ENCODE measurements at regions not wholly inside any gene's neighbourhood (a gene's known extent, or its start where the extent isn't known, plus 50 kb on each side); places are given as distances from the start of the nearest gene placed in this dataset.

- Mint-ChIP-seq H3K27ac (no peak overlapping the region), H3K4me3 (no peak overlapping the region), H3K27me3 (no peaks in the 10 kb centered on the region), H3K4me1 (no peaks in the 10 kb centered on the region), H3K36me3 (ENCODE audit: low read depth) (no peaks in the 10 kb centered on the region), H3K9me3 (no peaks in the 10 kb centered on the region)
- CTCF ChIA-PET = no interaction called here
- no peak for DNase-seq
- POLR2A ChIA-PET = no interaction called here
Measured at GRCh38 chrX:98516120-98516519, 1632.4 kb downstream of the RPA4 start.

DNA sequence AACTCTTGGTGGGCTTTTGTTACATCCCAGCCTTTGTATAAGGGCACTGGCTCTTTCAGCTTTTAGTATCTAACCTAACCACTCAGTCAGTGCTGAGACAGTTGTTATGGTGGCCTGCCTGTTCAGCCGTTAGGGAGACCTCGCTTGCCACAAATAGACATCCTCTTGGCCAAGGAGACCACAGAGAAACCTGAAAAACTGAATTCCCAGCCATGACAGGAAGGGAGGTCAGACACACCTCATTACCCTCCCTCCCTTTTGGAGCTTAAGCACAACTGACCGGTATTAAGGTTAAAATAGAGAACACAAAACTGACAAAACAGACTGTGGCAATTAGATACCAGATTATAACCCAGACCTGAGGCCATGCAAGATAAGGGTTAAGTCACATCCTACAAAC is 1639.3 kb downstream of the RPA4 start:
- no peaks in the 10 kb centered on the region for H3K4me1 Mint-ChIP-seq
- no peak for DNase-seq
- H3K27me3 Mint-ChIP-seq = no peaks in the 10 kb centered on the region
- ChIA-PET POLR2A (no interaction called here), CTCF (no interaction called here)
- no peaks in the 10 kb centered on the region for H3K36me3 Mint-ChIP-seq (ENCODE audit: low read depth)
- no peaks in the 10 kb centered on the region for H3K9me3 Mint-ChIP-seq
- H3K27ac Mint-ChIP-seq = no peak overlapping the region
- no peak overlapping the region for H3K4me3 Mint-ChIP-seq

DNA sequence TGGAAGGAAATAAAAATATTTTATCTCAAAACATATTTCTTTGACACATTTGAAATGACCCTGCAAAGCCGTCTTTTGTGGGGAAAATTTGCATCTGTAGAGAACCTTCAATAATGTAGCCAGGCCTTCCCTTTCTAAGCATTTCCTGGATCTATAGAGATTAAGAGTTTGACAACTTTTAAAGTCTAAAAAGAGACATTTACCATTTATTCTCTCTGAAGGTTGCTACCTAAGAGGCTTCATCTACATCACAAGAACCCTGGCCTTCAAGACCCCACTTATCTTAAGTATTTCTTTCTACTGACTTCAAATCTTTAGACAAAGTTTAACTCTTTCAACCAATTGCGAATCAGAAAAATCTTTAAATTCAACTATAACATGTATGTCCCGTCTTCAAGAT is 1639.8 kb downstream of the RPA4 start:
- POLR2A ChIA-PET = no interaction called here

DNA sequence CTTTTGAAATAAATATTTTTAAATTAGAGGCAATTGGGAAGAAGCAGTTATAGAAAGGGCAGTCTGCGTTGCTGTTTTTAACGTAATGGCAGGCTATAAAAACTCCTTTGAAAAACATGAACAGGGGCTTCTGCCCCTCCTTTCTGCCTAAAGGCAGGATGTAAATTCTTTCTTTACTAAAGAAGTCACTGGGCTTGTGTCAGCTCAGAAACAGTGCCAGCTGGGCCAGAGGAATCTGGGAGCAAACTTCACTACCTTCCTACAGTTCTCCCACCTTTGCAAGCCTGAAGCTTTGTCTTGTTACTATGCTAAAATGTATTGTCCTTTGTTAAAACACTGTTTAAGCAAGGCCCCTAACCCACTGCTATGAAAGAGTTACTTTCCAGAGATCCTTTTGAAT is 1664.8 kb downstream of the RPA4 start:
- no peaks in the 10 kb centered on the region for H3K36me3 Mint-ChIP-seq (ENCODE audit: low read depth)
- no peaks in the 10 kb centered on the region for H3K4me1 Mint-ChIP-seq
- no peak overlapping the region for H3K27ac Mint-ChIP-seq
- H3K4me3 Mint-ChIP-seq = no peak overlapping the region
- ChIA-PET CTCF (no interaction called here), POLR2A (no interaction called here)
- no peaks in the 10 kb centered on the region for H3K27me3 Mint-ChIP-seq
- no peaks in the 10 kb centered on the region for H3K9me3 Mint-ChIP-seq
- no peak for DNase-seq

More for the DNA sequence above, 1639.8 kb downstream of the RPA4 start:
- Mint-ChIP-seq H3K36me3 (ENCODE audit: low read depth) (no peaks in the 10 kb centered on the region), H3K4me3 (no peak overlapping the region), H3K4me1 (no peaks in the 10 kb centered on the region), H3K27me3 (no peaks in the 10 kb centered on the region), H3K27ac (no peak overlapping the region), H3K9me3 (no peaks in the 10 kb centered on the region)
- CTCF ChIA-PET = no interaction called here
- DNase-seq = no peak

DNA sequence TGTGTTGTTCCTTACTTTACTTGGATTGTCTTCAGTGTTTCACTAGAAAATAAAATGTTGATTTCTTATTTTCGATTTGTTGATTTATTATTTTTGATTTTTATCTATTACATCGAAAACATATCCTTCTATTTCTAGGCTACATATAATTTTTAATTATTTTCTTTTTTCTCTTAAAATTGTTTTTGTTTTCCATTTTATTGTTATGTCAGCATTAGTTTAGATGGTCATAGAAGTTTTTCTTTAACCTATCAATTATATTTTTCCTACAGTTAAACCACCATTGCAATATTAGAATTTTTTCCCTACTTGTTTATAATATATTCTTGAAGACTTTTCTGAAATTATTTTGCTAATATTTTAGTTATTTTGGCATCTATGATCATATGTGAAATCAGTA is 1685.1 kb downstream of the RPA4 start:
- CTCF ChIA-PET = no interaction called here
- Mint-ChIP-seq H3K9me3 (no peaks in the 10 kb centered on the region), H3K4me1 (no peaks in the 10 kb centered on the region), H3K27ac (no peak overlapping the region), H3K4me3 (no peak overlapping the region), H3K36me3 (ENCODE audit: low read depth) (no peaks in the 10 kb centered on the region), H3K27me3 (no peaks in the 10 kb centered on the region)
- DNase-seq = no peak
- POLR2A ChIA-PET = no interaction called here

DNA sequence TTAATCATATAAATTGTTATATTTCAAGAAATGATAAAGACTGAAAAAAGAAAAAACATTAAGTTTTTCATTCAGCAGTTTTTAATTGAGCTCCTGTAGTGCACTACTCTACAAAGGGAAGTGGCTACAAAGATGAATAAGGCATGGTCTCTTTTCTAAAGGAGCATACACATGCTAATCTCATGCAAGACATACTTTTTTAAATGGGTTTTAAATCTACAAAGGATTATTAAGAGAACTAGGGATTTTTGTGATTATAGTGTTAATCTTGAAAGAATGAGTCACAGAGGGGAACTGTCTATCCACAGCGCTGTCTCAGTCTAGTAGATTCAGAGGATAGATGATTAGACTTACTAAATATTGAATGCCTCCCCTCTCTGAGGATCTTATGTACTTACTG is 1722.2 kb downstream of the RPA4 start:
- no peaks in the 10 kb centered on the region for H3K9me3 Mint-ChIP-seq
- no peak overlapping the region for H3K4me3 Mint-ChIP-seq
- no peak for DNase-seq
- no peaks in the 10 kb centered on the region for H3K4me1 Mint-ChIP-seq
- H3K27ac Mint-ChIP-seq = no peak overlapping the region
- ChIA-PET POLR2A (no interaction called here), CTCF (no interaction called here)
- no peaks in the 10 kb centered on the region for H3K36me3 Mint-ChIP-seq (ENCODE audit: low read depth)
- H3K27me3 Mint-ChIP-seq = no peaks in the 10 kb centered on the region

GRCh38 chrX:98607739-98608138 is 1724.0 kb downstream of the RPA4 start:
- Mint-ChIP-seq H3K4me3 (no peak overlapping the region), H3K27ac (no peak overlapping the region), H3K36me3 (ENCODE audit: low read depth) (no peaks in the 10 kb centered on the region), H3K4me1 (no peaks in the 10 kb centered on the region), H3K9me3 (no peaks in the 10 kb centered on the region), H3K27me3 (no peaks in the 10 kb centered on the region)
- no peak for DNase-seq
- ChIA-PET CTCF (interaction anchor here (0.5 kb wide), 1 partner anchor 75 kb away, joined by 3 read pairs; no protein-coding TSS in a partner anchor), POLR2A (no interaction called here)

DNA sequence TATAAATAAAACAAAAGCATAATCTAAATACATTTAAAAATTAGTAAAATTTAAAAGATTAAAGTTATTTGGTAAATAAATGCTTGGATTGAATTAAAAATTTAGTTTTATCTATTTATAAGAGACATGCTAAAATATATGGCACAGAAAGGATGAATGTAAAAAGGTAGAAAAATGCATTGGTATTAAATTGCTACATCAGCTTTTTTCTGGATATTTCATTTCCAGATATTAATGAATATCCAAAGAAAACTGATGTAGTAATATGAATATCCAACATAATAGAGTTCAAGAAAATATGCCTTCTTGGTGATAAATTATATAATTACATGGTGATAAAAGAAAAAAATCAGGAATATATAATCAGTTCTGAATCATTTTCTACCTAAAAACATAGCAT is 1743.9 kb downstream of the RPA4 start:
- Mint-ChIP-seq H3K36me3 (ENCODE audit: low read depth) (no peaks in the 10 kb centered on the region), H3K4me3 (no peak overlapping the region), H3K4me1 (no peaks in the 10 kb centered on the region), H3K27me3 (no peaks in the 10 kb centered on the region), H3K27ac (no peak overlapping the region), H3K9me3 (no peaks in the 10 kb centered on the region)
- POLR2A ChIA-PET = no interaction called here
- no peak for DNase-seq
- CTCF ChIA-PET = no interaction called here

GRCh38 chrX:98637451-98637850 is 1753.7 kb downstream of the RPA4 start:
- H3K9me3 Mint-ChIP-seq = peaks cover 7% of the 10 kb centered on the region
- CTCF ChIA-PET = no interaction called here
- H3K4me1 Mint-ChIP-seq = no peaks in the 10 kb centered on the region
- H3K36me3 Mint-ChIP-seq (ENCODE audit: low read depth) = no peaks in the 10 kb centered on the region
- H3K4me3 Mint-ChIP-seq = no peak overlapping the region
- no peak overlapping the region for H3K27ac Mint-ChIP-seq
- no peak for DNase-seq
- POLR2A ChIA-PET = no interaction called here
- H3K27me3 Mint-ChIP-seq = no peaks in the 10 kb centered on the region

GRCh38 chrX:98646351-98646750 is 1762.6 kb downstream of the RPA4 start:
- no peaks in the 10 kb centered on the region for H3K36me3 Mint-ChIP-seq (ENCODE audit: low read depth)
- no peaks in the 10 kb centered on the region for H3K4me1 Mint-ChIP-seq
- CTCF ChIA-PET = no interaction called here
- H3K27ac Mint-ChIP-seq = no peak overlapping the region
- no peak for DNase-seq
- no peaks in the 10 kb centered on the region for H3K27me3 Mint-ChIP-seq
- H3K4me3 Mint-ChIP-seq = no peak overlapping the region
- POLR2A ChIA-PET = no interaction called here
- H3K9me3 Mint-ChIP-seq = peaks cover 2% of the 10 kb centered on the region

DNA sequence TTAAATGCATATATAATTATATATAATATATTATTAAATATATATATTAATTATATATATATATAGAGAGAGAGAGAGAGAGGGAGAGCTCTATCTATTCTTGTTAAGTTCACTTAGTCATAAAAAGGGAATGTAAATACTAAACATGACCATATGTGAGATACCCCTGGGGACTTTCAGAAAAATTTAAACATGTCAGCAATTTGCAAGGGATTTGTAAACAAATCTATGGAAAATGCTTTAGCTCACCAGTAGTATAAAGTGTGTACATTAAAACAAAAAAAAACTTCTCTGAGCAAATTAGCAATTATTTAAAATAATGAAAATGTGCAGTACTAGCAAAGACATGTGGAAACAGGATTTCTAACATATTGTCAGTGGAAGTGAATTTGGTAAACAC is 1755.5 kb downstream of the PCDH19 start:
- no peaks in the 10 kb centered on the region for H3K4me1 Mint-ChIP-seq
- CTCF ChIA-PET = no interaction called here
- no peak overlapping the region for H3K27ac Mint-ChIP-seq
- POLR2A ChIA-PET = no interaction called here
- H3K27me3 Mint-ChIP-seq = no peaks in the 10 kb centered on the region
- H3K36me3 Mint-ChIP-seq (ENCODE audit: low read depth) = no peaks in the 10 kb centered on the region
- no peak overlapping the region for H3K4me3 Mint-ChIP-seq
- DNase-seq = no peak
- peaks cover 3% of the 10 kb centered on the region for H3K9me3 Mint-ChIP-seq

Data from activated CD4-positive, alpha-beta T cell treated with anti-CD3 and anti-CD28 coated beads, Interleukin-2, amount 10 ng/mL, durations not matched to agents 7 days and 5 days (primary cell).